Thymus (tissue), 11 donors: ENCODE measurements at regions not wholly inside any gene's neighbourhood (a gene's known extent, or its start where the extent isn't known, plus 50 kb on each side); places are given as distances from the start of the nearest gene placed in this dataset.

Source experiments
- DNase-seq, 9 donors: peaks; one replicate each; pipeline ENCODE4 v3.0.0-alpha.2; 2013; ENCODE audit warnings: low spot score in 9 of 9, low read depth in 6 of 9, missing footprints in 1 of 9
- H3K27ac ChIP-seq, 2 donors: one replicate each; pipeline ENCODE4 v1.5.1; 2013; ENCODE audit warnings: control low read depth in 1 of 2, low read depth in 1 of 2, low read length in 1 of 2, mild to moderate bottlenecking in 1 of 2, moderate library complexity in 1 of 2
- H3K27me3 ChIP-seq, 2 donors: one replicate each; pipeline ENCODE4 v1.5.1; 2013; ENCODE audit warnings: low read length in 1 of 2; ENCODE audit not compliant: control insufficient read depth in 2 of 2, insufficient read depth in 1 of 2
- H3K36me3 ChIP-seq, 2 donors: one replicate each; pipeline ENCODE4 v1.5.1; 2013; ENCODE audit warnings: low read length in 1 of 2, mild to moderate bottlenecking in 1 of 2, moderate library complexity in 1 of 2; ENCODE audit not compliant: control insufficient read depth in 2 of 2, insufficient read depth in 2 of 2
- H3K4me1 ChIP-seq, 2 donors: one replicate each; pipeline ENCODE4 v1.5.1; 2013; ENCODE audit warnings: low read length in 2 of 2; ENCODE audit not compliant: control insufficient read depth in 2 of 2, insufficient read depth in 2 of 2
- H3K4me3 ChIP-seq, 2 donors: one replicate each; pipeline ENCODE4 v1.5.1; 2013; ENCODE audit warnings: low read length in 2 of 2, control low read depth in 1 of 2, mild to moderate bottlenecking in 1 of 2
- H3K9me3 ChIP-seq, 2 donors: one replicate each; pipeline ENCODE4 v1.5.1; 2013; ENCODE audit warnings: low read length in 1 of 2, mild to moderate bottlenecking in 1 of 2; ENCODE audit not compliant: control insufficient read depth in 2 of 2, insufficient read depth in 1 of 2
- whole genome bisulfite sequencing: extraction: QIAGEN DNeasy Blood & Tissue Kit; methylation state at CpG from one replicate; pipeline ENCODE4 v1.1.7; 2013; 5-methylcytosine and 5-hydroxymethylcytosine counted together
- donor health status: healthy.

GRCh38 chr18:22608847-22609246 lies 191.1 kb upstream of the CTAGE1 start:
- WGBS: 58% methylated on average over 1 of the region's 1 CpG
- H3K9me3 ChIP-seq: no peaks in the 10 kb centered on the region
- no peak for DNase-seq
- no peaks in the 10 kb centered on the region for H3K36me3 ChIP-seq
- peaks cover 0 to 3% of the 10 kb centered on the region in 2 donors for H3K4me1 ChIP-seq
- no peak overlapping the region for H3K27ac ChIP-seq
- no peak overlapping the region for H3K4me3 ChIP-seq
- no peaks in the 10 kb centered on the region for H3K27me3 ChIP-seq

- H3K4me3 ChIP-seq: no peak overlapping the region
- no peaks in the 10 kb centered on the region for H3K9me3 ChIP-seq
- peaks cover 0 to 3% of the 10 kb centered on the region in 2 donors for H3K4me1 ChIP-seq
- H3K27ac ChIP-seq: no peak overlapping the region
- WGBS: 90% methylated on average over 5 of the region's 5 CpGs
- H3K36me3 ChIP-seq: no peaks in the 10 kb centered on the region
- DNase-seq: no peak
- no peaks in the 10 kb centered on the region for H3K27me3 ChIP-seq
Measured at GRCh38 chr18:22609642-22610041, 191.9 kb upstream of the CTAGE1 start.

- 92% methylated on average over 18 of the region's 18 CpGs for WGBS
- H3K4me1 ChIP-seq: no peaks in the 10 kb centered on the region
- no peak overlapping the region for H3K27ac ChIP-seq
- H3K9me3 ChIP-seq: no peaks in the 10 kb centered on the region
- no peak for DNase-seq
- no peaks in the 10 kb centered on the region for H3K36me3 ChIP-seq
- no peaks in the 10 kb centered on the region for H3K27me3 ChIP-seq
- H3K4me3 ChIP-seq: no peak overlapping the region
Measured at GRCh38 chr18:22613058-22613690, 195.5 kb upstream of the CTAGE1 start.

GRCh38 chr18:22613788-22614187 lies 196.1 kb upstream of the CTAGE1 start:
- Histone ChIP-seq H3K27ac (no peak overlapping the region), H3K27me3 (no peaks in the 10 kb centered on the region)
- 90% methylated on average over 3 of the region's 3 CpGs for WGBS

GRCh38 chr18:22623513-22623912 lies 205.8 kb upstream of the CTAGE1 start:
- no peaks in the 10 kb centered on the region for H3K27me3 ChIP-seq
- WGBS: 98% methylated on average over 5 of the region's 5 CpGs

More at GRCh38 chr18:22613788-22614187, 196.1 kb upstream of the CTAGE1 start:
- Histone ChIP-seq H3K4me1 (no peaks in the 10 kb centered on the region), H3K4me3 (no peak overlapping the region), H3K36me3 (no peaks in the 10 kb centered on the region), H3K9me3 (no peaks in the 10 kb centered on the region)
- DNase-seq: no peak

GRCh38 chr18:22624176-22624575 lies 206.5 kb upstream of the CTAGE1 start:
- WGBS: 97% methylated on average over 2 of the region's 2 CpGs
- no peaks in the 10 kb centered on the region for H3K36me3 ChIP-seq
- H3K4me3 ChIP-seq: no peak overlapping the region
- no peaks in the 10 kb centered on the region for H3K27me3 ChIP-seq
- no peak for DNase-seq
- H3K9me3 ChIP-seq: no peaks in the 10 kb centered on the region
- H3K4me1 ChIP-seq: no peaks in the 10 kb centered on the region
- no peak overlapping the region for H3K27ac ChIP-seq

More at GRCh38 chr18:22623513-22623912, 205.8 kb upstream of the CTAGE1 start:
- DNase-seq: no peak
- H3K4me3 ChIP-seq: no peak overlapping the region
- no peaks in the 10 kb centered on the region for H3K36me3 ChIP-seq
- H3K4me1 ChIP-seq: no peaks in the 10 kb centered on the region
- no peaks in the 10 kb centered on the region for H3K9me3 ChIP-seq
- no peak overlapping the region for H3K27ac ChIP-seq

- Histone ChIP-seq H3K36me3 (no peaks in the 10 kb centered on the region), H3K9me3 (no peaks in the 10 kb centered on the region), H3K27me3 (no peaks in the 10 kb centered on the region), H3K27ac (no peak overlapping the region), H3K4me3 (no peak overlapping the region), H3K4me1 (no peaks in the 10 kb centered on the region)
- DNase-seq: no peak
- 64% methylated on average over 2 of the region's 2 CpGs for WGBS
Measured at GRCh38 chr18:22625406-22625805, 207.7 kb upstream of the CTAGE1 start.

- no peaks in the 10 kb centered on the region for H3K36me3 ChIP-seq
- H3K27ac ChIP-seq: no peak overlapping the region
- WGBS: 83% methylated on average over 3 of the region's 3 CpGs
- H3K4me1 ChIP-seq: no peaks in the 10 kb centered on the region
- H3K4me3 ChIP-seq: no peak overlapping the region
- no peaks in the 10 kb centered on the region for H3K27me3 ChIP-seq
- DNase-seq: no peak
- no peaks in the 10 kb centered on the region for H3K9me3 ChIP-seq
Measured at GRCh38 chr18:22626771-22627170, 209.1 kb upstream of the CTAGE1 start.

- Histone ChIP-seq H3K4me1 (no peaks in the 10 kb centered on the region), H3K4me3 (no peak overlapping the region), H3K36me3 (no peaks in the 10 kb centered on the region), H3K27ac (no peak overlapping the region), H3K27me3 (no peaks in the 10 kb centered on the region), H3K9me3 (no peaks in the 10 kb centered on the region)
- WGBS: 84% methylated on average over 1 of the region's 1 CpG
- DNase-seq: no peak
Measured at GRCh38 chr18:22627506-22627905, 209.8 kb upstream of the CTAGE1 start.
